GM21529 (cell line): ENCODE measurements at regions not wholly inside any gene's neighbourhood (a gene's known extent, or its start where the extent isn't known, plus 50 kb on each side); places are given as distances from the start of the nearest gene placed in this dataset.
"Not testable (repeated sequence)": the region's sequence is repeated elsewhere in the genome, so short reads cannot be mapped to it uniquely, and the experiment has no call there.

Experiments used
- ATAC-seq: cut with Tn5 transposase; IDR thresholded peaks from one replicate; pipeline ENCODE4 v1.9.1; 2021; ENCODE audit not compliant: unreplicated experiment

DNA sequence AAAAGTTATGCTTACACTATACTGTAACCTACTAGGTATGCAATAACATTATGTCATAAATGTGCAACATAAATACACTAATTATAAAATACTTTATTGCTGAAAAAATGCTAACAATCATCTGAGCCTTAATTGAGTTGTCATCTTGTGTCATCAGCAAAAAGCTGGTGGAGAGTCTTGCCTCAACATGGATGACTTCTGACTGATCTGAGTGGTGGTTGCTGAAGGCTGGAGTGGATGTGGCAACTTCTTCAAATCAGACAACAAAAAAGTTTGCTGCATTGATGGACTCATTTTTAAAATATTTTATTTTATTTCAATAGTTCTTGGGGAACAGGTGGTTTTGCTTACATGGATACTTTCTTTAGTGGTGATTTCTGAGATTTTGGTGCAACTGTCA lies 93.9 kb upstream of the AMN1 start:
- ATAC-seq, result no peak

DNA sequence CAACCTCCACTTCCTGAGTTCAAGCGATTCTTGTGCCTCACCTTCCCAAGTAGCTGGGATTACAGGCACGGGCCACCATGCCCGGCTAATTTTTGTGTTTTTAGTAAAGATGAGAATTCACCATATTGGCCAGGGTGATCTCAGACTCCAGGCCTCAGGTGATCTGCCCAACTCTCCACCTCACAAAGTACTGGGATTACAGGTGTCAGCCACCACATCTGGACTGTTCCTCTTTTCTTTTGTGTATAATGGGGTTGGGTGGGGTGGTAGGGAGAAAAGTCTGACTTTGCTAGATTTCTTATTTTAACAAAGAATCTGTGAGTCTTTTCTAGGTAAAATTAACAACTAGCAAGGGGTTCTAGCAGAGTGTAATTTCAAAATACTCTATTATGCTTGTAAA lies 92.7 kb upstream of the AMN1 start:
- no peak for ATAC-seq

DNA sequence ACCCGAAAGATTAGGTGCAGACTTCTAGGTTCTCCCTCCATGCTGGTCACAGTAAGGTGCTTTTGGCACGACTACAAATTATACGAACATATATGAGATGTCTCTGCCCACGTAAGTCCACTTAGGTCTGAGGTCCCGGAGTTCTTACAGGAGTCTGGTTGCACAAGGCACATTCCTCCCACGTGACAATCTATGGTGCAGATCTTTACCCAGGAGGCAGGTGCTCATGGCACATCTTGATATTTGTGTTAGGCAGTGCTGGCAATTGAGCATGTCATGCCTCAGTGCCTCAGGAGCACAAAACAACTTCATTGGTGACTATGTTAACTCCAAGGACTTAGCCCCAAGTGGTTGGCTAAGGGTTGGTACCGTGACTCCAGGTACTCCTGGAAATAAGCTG lies 92.0 kb upstream of the AMN1 start:
- ATAC-seq, result no peak

DNA sequence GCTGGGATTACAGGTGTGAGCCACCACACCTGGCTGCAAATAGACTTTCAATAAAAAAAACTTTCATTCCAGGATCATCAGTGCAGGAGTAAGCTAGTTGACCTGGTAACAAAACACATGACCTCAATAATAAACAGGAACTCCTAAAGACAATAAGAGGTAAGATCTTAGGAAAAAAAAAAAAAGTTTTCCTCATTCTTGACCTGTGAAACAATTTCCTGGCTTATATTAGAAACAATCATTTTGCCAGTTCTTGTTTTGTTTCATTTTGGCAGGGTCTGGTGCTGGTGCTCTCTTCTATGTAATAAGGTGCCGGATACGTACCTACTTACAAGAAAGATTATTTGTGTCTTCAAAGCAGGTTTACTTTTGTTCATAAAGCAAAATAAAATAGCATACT lies 90.6 kb upstream of the AMN1 start:
- ATAC-seq, result no peak

DNA sequence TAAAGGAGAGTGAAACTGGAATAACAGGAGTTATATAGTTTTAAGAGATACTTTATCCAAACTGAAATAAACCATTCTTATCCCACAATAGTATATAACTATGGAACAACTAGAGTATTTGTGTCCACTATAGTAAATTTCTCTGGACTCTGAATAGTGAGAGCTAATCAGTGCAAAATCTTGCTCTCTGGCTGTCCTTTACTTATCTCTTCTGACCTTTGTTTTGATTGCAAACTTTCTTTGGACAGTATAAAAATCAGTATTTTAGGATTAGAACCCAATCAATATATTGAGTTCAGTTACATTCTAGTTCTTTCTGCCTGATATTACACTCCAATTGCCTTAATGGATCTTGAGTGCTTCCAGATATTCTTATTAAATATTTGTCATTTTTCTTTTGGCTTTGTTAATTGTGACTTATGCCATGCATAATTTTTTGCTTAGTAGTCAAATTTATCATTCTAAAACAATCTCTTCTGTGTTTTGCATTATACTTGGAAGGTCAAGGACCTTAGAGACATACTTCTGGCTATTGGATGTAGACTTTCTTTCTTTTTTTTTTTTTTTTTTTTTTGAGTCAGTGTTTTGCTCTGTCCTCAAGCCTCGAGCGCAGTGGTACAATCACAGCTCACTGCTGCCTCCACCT lies 89.9 kb upstream of the AMN1 start:
- ATAC-seq, result no peak

DNA sequence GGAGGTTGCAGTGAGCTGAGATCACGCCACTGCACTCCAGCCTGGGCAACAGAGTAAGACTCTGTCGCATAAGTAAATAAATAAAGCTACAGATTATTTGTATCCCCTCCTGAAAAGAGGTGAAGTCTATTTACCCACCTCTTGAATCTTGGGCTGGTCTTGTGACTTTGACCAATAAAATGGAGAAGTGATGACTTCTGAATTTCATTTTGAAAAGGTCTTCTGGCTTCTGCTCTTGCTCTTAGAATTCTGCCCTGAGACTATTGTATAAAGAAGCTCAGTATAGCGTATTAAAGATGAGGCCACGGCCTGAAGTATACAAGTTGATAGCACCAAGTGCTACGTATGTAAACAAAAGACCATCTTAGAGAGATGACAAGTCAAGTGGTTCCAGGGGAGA lies 88.3 kb upstream of the AMN1 start:
- ATAC-seq, result no peak

DNA sequence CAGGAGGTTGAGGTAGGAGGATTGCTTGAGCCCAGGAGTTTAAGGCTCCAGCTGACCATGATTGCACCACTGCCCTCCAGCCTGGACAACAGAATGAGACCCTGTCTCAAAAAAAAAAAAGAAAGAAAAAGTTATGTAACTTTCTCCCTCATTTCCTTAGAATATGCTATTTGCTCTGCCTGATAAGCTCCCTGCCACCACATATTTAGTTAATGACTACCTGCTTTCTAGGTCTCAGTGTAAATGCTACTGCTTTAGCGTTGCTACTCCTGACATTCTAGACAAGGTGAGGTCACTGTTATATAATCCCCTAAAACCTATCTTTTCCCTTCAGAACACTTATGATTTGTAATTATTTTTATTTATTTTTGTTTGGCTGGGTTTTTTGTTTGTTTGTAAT lies 86.3 kb upstream of the AMN1 start:
- ATAC-seq, result no peak

DNA sequence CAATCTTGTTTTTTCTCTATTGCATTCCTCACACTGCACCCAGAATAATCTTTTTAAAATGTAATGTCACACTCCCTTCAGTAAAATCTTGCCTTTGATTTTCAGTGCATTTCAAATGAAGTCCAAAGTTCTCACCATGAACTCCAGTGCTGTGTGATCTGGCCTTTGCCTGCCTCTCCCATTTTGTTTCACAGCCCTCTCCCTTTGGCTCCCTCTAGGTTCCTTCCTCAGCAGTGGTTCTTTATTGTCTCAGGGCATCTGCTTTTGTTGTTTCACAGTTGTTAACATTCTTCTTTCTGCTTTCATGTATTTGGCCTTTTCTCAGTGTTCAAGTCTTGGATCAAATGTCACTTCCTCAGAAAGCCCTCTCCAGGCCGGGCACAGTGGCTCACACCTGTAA lies 84.5 kb upstream of the AMN1 start:
- no peak for ATAC-seq

DNA sequence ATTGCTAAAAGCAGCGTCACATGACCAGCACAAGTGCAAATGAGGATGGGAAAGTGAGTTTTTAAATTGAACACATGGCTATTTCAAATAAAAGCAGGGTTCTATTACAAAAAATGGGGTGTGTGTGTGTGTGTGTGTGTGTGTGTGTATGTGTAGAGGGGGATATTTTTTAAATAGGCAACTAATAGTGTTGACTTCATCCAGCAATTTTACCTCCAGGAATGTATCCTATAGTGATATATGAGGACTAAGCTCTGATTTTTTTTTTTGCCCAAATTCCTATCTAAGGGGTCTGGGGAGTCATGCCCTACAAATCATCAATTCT lies 78.9 kb upstream of the AMN1 start:
- ATAC-seq, result no peak

DNA sequence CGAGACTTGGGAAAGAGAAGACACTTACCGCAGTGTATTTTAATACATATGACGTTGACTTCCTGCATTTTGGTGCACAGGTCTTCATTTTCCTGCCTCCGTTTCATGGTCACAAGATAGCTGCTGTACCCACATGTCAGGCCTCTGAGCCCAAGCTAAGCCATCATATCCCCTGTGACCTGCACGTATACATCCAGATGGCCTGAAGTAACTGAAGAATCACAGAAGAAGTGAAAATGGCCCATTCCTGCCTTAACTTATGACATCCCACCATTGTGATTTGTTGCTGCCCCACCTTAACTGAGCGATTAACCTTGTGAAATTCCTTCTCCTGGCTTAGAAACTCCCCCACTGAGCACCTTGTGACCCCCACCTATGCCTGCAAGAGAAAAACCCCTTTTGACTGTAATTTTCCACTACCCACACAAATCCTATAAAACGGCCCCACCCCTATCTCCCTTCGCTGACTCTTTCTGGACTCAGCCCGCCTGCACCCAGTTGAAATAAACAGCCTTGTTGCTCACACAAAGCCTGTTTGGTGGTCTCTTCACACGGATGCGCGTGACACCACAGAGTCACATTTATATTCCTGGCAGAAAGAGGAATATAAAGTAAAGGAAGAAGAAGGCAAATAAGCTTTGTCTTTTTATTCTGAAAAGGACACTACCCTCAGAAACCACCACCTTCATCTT lies 78.4 kb upstream of the AMN1 start:
- peak; percentile 21 for ATAC-seq

DNA sequence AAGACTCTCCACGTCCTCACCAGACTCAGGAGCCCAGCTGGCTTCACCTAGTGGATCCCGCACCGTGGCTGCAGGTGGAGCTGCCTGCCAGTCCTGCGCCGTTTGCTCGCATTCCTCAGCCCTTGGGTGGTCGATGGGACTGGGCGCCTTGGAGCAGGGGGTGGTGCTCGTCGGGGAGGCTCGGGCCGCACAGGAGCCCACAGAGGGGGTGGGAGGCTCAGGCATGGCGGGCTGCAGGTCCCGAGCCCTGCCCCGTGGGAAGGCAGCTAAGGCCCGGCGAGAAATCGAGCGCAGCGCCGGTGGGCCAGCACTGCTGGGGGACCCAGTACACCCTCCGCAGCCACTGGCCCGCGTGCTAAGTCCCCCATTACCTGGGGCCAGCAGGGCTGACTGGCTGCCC lies 76.9 kb upstream of the AMN1 start:
- ATAC-seq, result not testable (repeated sequence)

DNA sequence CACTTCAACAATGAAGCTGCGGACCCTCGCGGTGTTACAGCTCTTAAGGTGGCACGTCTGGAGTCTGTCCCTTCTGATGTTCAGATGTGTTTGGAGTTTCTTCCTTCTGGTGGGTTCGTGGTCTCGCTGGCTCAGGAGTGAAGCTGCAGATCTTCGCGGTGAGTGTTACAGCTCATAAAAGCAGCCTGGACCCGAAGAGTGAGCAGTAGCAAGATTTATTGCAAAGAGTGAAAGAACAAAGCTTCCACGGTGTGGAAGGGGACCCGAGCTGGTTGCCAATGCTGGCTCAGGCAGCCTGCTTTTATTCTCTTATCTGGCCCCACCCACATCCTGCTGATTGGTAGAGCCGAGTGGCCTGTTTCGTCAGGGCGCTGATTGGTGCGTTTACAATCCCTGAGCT lies 75.9 kb upstream of the AMN1 start:
- ATAC-seq, result not testable (repeated sequence)

DNA sequence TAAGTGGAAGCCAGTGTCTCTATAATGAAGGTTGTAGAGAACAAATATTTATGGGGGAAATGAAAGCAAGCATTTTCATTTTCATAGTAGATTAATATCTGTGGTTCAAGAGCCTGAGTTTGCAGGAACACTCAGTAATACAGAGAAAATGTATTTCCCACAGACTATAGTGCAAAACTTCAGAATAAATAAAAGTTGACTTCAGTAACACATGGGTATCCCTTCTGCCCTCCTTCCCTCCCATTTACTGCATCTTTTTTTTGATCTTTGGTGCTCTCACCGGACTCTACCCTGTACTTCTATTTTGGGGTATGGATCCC lies 75.3 kb upstream of the AMN1 start:
- ATAC-seq, result peak; percentile 32

DNA sequence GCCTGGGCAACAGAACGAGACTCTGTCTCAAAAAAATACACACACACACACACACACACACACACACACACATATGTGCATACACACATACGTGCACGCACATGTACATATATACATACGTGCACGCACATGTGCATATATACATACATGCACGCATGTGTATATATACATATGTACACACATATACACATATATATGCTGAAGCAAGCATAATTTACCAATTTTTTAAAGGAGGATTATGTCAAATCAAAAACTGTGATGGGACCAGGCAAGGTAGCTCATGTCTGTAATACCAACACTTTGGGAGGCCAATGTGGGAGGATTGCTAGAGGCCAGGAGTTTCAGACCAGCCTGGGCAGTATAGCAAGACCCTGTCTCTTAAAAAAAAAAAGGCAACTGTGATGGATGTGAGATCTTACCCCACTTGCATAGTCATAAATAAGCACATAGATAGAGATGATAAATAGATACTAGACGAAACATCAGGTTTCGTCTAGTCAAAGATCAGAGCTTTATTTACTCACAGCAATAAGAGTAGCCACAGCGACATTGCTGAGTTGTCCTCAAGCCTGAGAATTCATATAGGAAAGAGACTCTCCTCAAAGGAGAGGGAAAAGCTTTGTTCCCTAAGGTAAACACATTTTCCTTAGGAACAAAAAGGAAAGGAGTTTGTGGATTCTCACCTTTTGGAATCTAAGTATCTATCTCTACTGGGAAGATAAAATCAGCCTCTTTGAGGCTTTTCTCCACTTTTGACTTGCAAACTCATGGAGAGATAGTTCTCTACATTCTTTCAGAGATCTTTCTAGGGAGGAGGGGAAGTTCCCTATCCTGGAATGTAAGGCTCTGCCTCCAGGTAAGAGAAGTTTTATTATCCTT lies 74.7 kb upstream of the AMN1 start:
- ATAC-seq, result no peak

DNA sequence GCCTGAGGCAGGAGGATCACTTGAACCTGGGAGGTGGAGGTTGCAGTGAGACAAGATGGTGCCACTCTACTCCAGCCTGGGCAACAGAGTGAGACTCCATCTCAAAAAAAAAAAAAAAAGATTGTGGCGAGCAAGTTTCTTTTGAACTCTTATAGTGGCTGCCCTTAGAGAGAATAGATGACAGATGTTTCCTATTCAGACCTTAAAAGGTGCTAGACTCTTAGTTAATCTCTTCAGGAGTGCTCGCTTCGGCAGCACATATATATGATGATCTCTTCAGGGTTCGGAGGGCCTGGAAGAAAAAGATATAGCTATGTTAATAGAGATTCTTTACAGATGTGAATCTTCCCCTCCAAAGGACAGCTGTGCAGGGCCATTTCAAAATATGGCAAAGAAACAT lies 73.1 kb upstream of the AMN1 start:
- ATAC-seq, result no peak

DNA sequence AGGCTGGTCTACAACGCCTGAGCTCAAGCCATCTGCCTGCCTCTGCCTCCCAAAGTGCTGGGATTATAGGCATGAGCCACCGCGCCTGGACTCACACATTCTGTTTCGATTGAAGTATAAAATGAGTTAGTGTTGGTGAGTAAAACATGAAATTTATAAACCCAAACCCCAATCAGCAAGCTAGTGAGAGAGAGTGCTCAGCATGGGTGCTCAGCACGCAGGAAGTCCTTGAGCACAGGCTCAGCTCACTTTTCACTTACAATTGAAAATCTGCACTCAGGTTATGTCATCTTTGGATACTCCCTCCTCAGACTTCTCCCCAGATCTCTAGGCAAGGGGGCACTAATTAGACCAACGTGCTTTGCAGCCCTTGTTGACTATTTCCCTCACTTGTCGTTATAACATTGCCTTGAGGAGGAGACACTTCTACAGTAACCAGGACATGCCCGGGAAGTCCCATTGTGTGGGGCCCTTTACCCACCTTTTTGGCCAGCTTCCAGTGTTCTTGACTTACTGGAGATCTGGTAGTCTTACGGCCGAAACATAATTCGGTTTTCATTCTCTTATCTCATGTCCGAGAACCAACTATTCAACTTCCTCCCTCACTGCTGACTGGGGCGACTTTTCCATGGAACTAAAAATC lies 68.5 kb upstream of the AMN1 start:
- no peak for ATAC-seq

DNA sequence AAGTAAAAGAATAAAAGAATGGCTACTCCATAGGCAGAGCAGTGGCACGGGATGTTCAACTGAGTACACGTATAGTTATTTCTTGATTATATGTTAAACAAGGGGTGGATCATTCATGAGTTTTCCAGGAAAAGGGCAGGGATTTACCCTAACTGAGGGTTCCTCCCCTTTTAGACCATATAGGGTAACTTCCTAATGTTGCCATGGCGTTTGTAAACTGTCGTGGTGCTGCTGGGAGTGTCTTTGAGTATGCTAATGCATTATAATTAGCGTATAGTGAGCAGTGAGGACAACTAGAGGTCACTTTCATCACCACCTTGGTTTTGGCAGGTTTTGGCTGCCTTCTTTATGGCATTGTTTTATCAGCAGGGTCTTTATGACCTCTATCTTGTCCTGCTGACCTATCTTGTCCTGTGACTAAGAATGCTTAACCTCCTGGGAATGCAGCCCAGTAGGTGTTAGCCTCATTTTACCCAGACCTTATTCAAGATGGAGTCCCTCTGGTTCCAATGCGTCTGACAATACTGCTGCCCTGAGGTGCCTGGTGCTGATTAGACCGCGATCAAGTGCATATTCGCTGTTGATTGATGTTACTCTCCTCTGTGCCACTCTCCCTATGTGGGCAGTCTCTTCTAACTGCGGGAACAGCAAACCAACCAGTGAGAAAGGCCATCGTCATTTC lies 67.6 kb upstream of the AMN1 start:
- ATAC-seq, result no peak

DNA sequence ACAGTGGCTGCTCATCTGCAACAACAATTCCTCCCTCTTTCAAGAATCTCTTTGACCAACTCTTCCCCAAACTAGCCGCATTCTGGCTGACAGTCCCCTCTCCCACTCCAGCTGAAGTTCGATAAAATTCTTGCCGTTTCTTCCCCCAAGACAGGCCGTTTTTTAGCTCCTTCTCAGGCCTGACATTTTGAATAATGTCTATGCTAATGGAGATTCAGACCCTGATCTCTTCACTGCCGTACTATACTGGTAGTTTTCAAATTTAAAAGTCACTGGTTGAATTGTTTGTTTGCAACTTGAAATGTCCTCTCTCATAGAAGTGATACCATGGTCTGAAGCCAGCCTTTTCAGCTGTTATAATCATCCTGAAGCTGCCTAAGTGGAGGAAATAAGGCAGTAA lies 65.9 kb upstream of the AMN1 start:
- no peak for ATAC-seq

DNA sequence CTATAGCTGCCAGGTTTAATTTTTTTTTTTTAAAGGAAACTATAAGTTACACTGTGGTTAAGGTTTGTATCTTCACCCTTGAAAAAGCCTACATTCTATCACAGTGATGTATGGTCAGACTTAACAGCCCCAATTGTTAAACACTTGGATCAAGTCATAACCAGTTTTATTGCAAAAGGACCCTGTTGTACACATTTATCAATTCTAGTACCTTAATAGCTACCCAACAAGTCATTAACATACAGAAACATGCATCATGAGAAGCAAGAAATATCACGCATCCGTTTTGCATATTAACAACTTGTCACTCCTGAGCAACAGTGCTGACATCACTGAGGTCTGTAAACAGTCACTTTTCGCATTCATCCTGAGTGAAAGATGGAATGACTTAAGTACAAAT lies 62.4 kb upstream of the AMN1 start:
- not testable (repeated sequence) for ATAC-seq

DNA sequence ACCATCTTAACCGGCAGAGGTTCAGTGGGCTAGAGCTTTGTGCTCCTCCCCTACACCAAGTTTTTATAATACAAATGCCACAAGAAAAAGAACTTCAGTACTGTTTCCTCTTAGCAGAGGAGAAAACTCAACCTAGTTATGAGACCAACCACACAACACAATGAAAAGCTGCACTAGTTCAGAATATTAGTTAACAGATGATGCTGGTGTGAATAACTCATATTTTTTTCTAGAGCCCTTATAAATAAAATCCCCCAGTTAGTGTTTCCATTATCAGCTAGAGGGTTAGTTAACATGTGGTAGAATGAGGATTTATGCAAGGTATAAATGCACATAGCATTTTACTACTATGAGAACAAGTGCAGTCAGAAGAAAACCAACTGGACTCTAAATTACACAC lies 61.9 kb upstream of the AMN1 start:
- no peak for ATAC-seq

DNA sequence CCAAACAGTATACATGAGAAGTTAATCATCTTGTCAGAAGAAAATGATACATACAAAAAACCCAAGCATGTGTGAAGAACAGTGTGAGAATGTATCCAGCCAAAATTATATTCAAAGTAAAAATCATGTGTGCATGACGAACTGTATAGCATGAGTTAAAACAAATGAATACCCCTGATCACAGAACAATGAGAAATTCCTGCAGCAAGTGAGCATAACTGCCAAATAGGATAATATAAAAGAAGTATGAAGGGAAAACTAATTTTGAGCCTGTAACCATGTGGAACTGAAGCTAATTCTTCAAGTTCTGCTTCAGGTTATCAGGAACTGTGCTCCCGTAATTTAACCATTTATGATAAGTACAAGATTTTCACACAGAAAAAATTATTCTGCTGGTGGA lies 56.5 kb upstream of the AMN1 start:
- ATAC-seq, result no peak
